ENCODE measurements at regions not wholly inside any gene's neighbourhood (a gene's known extent, or its start where the extent isn't known, plus 50 kb on each side); places are given as distances from the start of the nearest gene placed in this dataset.
"Not testable (repeated sequence)": the region's sequence is repeated elsewhere in the genome, so short reads cannot be mapped to it uniquely, and the experiment has no call there.

DNA sequence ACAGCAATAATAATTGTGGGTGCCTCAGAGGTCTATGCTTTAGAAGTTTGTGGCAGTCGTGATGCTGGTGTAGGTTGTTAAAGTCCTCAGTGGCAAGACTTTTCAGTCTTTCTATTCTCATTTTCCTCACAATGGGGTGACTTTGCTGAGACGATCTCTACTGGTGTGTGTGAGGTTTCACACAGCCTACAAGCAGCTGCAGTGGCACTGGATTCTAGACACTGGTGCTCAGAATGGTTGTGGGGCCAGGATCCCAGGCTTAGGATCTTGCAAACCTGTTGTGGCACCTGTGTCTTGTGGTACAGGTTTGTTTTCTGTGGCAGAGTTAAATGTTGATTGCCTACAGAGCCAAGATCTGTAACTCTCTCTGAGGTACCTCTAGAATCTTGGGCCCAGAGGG lies 581.2 kb downstream of the PTPRC start:
- no peak for DNase-seq (ENCODE audit: low spot score)

DNA sequence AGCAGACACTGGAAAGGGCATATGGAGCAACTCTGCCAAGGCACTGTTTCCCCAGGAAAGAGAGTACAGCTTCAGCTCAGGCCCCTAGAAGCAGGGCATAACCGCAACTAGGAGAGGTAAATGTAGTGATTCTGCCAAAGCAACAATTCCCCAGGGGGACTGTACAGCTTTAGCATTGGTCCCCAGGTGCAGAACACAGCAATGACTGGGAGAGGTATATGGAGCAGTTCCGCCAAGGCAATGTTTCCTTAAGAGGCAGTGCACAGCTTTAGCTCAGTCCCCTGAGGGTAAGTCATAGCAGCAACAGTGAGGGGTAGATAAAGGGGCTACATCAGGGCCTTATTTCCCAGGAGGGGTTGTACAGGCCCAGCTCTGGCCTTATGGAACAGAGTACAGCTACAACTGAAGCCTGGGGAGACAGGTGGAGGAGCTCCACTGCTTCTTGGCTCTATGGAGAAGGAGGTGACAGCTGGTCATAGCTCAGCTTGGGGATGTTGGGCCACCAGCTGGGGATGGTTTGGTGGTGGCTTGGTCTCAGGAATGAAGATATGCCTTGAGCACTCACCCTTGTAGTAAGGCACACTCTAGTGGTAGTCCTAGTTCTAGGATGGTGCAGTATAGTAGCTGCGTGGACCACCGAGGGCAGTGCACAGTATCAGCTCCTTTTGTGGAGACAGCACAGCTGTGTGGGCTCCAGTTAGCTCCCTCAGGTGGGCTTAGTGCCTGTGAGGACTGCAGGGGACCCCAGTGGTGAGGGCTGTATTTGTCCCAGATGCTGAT lies 582.7 kb downstream of the PTPRC start:
- no peak for DNase-seq (ENCODE audit: low spot score)

DNA sequence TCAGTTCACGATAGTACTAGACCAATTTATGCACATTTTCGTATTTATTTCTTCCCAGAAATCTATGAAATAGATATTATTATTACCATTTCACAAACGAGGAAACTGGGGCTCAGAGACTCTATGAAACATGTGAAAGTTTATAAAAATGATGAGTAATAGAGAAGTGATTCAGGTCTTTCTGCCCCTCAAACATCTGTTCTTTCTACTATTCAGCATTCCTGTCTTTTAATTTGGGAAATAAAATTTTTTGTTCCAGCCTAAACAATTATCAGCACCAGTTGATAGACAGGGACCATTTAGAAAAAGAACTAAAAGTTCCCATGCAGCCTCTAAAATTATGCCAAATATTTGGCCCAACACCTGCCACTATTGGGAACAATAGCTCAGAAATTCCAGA lies 585.1 kb downstream of the PTPRC start:
- no peak for DNase-seq (ENCODE audit: low spot score)

DNA sequence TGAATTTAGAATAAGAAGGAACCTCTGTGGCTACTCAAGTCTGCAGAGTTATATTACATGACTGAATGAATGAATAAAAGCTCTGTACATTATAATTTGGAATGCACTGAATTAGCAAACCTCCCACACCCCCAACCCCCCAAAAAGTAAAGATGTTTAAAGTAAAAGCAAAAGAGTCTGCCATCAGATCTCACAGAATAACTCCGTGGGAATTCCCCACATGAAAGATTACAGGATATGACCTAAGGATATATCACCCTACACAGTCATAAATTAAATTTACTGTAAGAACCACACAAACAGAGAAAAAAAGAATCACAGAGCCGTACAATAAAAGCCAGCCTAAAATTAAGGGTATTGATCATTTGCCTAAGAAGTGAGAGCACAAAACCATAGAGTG lies 587.3 kb downstream of the PTPRC start:
- no peak for DNase-seq (ENCODE audit: low spot score)

DNA sequence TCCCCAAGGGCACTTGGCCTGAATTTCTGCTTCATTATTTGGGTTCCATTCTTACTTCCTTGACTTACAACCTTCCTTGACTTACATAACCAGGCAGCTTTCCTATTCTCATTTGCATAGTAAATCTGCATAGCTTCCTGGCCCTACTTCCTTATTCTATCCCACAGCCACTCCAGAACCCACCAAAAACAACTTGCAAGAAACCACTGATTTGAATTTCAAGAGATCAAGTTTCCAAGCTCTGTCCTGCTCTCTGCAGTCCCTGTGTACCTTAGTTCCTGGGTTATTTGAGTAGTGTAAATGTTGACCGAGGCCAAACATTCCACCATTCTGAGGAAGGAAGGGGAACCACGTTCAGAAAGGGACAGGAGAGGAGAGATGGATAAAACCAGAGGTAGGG lies 603.3 kb downstream of the PTPRC start:
- no peak for DNase-seq (ENCODE audit: low spot score)

DNA sequence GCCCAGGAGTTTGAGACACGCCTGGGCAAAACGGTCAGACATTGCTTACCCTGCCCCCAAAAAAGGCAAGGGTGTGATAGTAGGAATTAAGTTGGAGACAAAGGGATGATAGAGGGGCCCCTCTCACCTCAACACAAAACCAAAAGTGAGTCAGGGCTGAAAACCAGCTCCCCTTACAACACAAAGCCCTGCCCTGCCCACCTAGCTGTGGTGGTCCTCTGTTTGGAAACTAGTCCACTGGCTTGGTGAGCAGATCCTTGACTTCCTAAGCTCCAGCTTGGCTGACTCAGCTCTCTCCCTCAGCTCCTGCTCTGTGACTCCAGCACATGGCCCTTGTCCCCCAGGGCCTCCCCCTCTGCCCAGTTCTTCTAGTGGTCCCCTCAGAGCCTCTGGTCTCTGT lies 603.8 kb downstream of the PTPRC start:
- DNase-seq (ENCODE audit: low spot score) = no peak

DNA sequence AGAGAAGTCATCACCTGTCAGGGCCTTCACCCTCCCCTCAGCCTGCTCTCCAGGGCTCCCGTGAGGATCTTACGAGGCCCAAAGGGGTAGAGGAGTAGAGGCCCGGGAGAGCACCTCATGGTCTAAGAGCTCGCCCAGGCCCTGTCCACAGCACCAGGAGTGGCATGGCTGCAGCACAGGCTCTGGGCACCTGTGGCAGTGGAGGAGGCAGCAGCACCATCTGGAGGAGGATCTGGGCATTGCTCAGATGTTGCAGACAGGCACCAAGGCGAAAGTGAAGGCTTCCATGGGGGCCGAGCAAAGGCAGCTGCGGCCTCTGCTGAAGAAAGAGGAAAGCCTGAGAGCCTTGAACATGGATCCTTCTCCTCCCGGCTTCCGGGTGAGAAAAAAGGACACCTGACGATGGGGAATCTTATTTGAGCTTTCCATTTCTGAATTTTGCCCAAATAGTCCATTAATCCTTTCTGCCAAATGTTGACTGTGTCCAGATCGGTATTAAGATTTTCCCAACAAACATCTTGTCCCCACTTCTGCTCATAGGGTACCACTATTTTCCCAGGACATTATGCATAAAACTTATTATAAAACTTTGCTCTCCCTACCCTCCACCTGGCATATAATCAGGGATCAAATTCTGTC lies 604.7 kb downstream of the PTPRC start:
- DNase-seq (ENCODE audit: low spot score) = peak; percentile 82

DNA sequence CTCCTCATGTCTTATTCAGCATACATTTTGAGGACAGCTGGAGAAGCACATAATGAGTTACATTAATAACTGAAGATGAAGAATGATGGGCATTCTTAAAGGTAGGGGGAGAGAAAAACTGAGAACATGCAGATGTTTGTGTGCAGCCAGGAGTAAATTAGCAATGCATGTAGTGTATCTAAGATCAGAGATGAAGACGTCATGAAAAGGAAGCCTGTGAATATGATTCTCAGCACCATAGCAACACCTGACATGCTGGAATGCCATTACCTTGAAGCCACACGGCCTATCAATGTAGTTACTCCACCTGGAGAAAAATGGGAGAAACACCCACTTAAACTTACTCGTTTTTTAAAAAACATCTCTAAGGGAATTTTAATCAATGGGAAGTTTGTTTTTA lies 607.1 kb downstream of the PTPRC start:
- no peak for DNase-seq (ENCODE audit: low spot score)

DNA sequence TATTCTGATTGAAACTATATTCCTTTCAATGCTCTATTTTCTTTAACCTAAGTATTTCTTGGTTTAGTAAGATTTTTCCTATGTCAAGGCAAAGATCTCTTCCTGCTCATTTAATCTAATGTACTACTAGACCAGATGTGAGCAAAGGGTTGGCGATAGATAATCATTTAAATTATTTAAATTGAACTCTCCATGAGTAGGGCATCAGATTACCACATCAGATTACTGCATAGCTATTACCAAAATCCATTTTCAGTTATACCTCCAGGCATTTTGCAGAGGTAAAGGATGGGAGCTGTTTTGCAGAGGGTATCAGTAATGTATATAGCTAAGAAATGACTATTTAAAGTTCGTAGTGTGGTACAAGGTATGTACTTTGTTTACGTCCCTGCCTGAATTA lies 607.9 kb downstream of the PTPRC start:
- no peak for DNase-seq (ENCODE audit: low spot score)

DNA sequence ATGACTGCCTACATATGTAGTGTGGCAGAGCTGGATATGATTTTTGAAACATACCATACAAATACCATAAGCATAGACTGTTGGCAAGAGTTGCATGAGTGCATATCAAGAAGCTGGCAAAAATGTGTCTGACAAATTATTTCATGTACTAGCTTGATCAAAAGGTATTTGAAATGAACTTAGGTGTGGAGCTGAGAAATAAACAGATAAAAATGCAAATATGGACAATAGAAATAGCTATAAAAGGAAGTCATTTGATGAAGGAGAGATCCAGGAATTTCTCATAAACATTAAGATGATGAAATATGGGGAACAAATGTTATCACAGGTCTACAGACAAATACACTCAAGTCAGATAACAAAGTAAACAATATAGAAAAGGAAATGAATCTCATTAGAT lies 609.1 kb downstream of the PTPRC start:
- DNase-seq (ENCODE audit: low spot score) = no peak

DNA sequence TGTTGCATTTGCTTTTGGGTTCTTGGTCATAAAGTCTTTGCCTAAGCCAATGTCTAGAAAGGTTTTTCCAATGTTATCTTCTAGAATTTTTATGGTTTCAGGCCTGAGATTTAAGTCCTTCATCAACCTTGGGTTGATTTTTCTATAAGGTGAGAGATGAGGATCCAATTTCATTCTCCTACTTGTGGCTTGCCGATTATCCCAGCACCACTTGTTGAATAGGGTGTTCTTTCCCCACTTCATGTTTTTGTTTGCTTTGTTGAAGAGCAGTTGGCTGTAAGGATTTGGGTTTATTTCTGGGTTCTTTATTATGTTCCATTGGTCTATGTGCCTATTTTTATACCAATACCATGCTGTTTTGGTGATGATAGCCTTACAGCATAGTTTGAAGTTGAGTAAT lies 615.2 kb downstream of the PTPRC start:
- DNase-seq (ENCODE audit: low spot score) = not testable (repeated sequence)

DNA sequence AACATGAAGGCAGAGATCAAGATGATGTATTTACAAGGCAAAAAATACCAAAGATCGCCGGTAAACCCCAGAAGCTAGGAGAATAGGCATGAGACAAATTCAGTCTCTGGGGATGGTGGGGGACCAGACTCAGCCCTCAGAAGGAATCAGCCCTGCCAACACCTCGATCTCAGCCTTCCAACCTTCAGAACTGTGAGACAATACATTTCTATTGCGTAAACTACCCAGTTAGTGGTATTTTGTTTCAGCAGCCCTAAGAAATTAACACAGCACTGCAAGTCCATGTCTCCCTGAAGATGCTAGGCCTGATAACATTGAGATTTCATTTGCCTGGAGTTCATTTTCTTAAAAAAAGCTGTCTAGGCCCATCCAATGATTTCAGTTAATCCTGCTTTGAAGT lies 622.5 kb downstream of the PTPRC start:
- DNase-seq (ENCODE audit: low spot score) = no peak

DNA sequence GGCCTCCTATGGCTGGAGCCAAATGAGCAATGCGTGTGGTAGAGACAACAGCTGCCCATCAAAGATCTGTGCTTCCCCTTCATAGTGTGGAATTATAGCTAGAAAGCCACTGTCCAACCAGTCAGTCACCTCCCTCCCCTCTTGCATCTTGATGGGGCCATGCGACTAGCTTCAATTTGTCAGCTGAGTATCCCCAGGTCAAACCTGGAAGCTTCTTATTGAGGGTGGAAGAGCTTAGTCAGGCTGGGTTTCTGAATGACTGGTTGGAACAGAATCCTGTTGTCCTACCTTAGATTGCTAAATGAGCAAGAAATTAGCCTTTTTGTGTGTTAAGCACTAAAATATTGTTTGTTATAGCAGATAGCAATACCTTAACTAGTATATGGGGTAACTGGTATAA lies 625.4 kb downstream of the PTPRC start:
- no peak for DNase-seq (ENCODE audit: low spot score)

DNA sequence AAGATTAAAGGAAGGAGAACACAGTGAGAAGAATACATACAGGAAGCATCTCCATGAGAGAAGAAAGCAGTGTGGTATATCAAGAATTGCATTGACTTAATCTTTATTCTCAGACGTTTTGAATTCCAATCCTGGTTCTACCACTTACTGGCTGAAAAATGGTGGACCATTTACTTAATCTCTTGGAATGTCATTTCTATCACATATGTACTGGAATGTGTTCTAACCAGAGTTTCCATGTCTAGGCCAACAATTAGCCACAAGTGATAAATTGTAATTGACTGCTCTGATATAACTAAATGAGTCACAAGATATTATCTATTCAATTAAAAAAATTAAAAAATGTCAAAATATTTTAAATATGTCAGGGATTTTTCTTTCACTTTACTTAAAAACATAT lies 626.1 kb downstream of the PTPRC start:
- DNase-seq (ENCODE audit: low spot score) = no peak

DNA sequence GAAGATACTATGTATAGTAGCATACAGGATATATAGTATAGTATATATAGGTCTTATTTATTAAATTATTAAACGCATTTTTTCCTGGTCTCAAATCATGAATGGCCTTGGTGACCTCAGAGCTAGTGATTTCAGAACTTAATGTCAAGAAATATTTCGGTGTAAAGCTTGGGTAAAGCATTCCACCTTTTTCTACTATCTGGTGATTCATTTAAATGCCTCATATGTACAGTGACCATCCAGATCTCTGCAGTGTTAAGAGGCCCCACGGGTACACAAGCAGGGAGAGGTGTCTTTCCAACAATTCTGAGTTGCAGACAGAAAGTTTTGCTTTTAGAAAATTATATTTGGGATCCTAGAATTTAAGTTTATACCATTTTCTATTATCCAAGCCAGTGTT lies 626.5 kb downstream of the PTPRC start:
- no peak for DNase-seq (ENCODE audit: low spot score)

DNA sequence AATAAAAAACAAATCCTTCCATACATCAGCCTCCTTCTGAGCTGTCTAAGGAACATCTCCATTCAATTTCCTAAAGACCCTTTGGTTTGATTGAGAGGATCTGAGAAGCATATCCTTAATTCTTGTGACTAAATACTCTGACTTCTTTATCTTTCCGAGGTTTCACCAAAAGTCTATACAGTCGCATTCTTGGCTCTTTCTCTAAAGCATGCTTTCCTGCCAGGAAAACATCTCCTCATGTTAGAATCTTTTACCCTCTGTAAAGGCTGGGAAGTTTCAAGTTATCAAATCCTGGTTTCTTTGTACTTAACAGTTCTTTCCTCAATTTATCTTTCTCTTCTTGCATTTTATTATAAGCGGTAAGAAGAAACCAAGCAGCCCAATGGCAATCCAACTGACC lies 630.4 kb downstream of the PTPRC start:
- no peak for DNase-seq (ENCODE audit: low spot score)

DNA sequence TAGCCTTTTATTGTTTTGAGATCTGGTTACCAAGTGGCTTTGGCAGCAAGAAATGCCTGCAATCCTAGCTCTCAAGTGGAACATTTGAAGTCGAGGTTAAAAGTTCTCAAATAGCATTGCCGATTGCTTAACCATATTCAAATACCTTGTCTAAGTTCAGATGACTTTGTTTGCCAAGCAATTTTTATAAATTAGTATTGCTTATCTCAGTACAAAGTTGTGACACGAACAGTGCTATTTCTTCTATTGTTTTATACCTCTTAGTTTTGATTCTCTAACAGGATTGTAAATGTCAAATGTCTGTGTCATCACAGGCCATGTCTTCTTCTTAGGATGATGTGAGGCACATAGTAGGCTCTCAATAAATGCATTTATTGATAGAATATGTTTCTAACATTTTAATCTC lies 633.3 kb downstream of the PTPRC start:
- no peak for DNase-seq (ENCODE audit: low spot score)

DNA sequence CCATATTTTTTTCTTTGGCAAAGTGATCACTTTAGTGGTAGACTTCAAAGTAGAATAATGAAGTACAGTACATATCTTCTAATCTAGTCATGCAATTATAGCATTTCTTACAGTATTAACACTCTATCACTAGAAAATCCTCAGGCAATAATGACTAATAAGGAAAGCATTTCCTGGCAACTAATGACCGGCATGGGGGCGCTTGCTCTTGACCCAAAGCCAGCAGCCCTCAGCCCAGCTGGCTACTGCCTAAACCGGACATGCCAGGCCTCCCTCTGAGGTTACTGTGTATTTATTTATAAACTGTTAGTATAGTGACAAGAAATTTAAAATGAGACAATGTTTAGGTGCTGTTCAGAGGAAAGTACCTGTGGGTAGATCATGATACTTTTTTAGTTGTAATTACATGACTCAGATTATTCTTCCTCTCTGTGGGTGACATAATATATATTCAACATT lies 633.8 kb downstream of the PTPRC start:
- no peak for DNase-seq (ENCODE audit: low spot score)

DNA sequence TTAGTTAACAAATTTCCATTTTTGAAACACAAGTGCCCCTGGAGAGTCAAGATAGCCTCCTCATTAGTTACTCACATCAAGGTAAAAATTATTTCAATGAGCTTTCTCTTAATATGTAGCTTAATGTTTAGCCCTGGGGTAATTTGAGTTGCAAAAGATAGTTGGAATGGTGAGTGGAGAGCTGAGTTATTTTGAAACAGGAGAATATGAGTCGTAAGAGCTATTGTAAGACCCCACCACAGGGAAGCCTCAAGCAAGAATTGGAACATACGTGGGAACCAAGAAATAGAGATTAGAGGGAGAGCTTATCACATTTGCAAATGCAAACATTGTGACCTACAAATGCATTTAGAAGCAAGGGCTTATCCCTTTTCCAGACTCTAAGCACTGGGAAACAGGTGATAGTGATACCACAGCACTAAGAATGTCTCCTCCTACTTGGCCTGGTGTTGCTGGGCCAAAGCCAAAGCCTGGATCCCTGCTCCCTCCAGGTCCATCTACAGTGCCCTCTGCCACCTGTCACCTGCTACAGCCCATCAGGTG lies 635.1 kb downstream of the PTPRC start:
- no peak for DNase-seq (ENCODE audit: low spot score)

DNA sequence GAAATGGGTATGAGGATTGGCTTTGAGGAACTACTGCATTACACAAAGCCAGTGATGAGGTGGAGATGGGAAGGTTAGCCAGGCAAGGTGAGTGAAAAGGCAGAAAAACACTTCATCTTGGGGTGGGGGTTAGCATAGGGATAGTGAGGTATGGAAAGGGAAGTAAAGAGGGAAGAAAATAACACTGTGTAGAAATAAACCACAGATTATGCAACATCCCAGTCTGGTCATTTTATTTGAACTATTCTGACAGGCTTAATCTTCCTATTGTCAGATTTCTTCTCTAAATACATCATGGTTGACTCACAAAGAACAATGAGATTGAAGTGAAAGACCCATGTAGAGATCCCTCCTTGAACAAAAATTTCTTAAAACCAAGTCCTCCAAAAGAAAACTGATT lies 640.2 kb downstream of the PTPRC start:
- no peak for DNase-seq (ENCODE audit: low spot score)

DNA sequence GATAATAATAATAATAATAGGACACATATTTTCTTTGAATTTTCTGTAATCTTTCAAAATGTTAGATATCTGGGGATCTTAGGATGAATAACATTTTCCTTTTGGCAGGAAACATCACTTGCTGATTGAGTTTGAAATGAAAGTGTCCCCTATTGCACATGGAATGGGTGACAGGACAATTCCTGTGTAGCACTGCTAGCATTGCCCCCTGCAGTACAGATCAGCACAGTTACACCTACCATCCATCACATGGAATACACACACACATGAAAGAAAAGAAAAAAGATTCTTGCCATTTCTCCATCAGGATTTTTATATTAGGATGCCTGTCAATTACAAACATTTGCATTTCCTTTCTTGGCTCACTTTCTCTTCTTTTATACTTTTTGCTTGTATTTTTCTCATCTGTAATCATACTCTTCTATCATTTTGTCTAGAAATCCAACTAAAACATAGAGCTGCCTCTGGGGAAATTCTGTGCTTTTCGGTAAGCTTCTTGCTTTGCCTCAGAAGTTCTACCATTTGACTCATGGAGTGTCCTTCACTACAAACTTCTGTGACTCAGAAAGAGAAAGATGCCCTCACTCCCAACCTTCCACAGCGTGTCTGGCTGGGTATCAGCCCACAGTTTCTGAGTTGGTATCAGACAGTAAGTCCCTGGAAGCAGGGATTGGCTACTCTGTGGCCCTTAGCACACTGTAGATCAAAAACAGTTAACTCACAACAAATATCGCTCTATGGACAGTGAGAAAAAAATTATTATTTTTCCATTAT lies 641.2 kb downstream of the PTPRC start:
- no peak for DNase-seq (ENCODE audit: low spot score)

DNA sequence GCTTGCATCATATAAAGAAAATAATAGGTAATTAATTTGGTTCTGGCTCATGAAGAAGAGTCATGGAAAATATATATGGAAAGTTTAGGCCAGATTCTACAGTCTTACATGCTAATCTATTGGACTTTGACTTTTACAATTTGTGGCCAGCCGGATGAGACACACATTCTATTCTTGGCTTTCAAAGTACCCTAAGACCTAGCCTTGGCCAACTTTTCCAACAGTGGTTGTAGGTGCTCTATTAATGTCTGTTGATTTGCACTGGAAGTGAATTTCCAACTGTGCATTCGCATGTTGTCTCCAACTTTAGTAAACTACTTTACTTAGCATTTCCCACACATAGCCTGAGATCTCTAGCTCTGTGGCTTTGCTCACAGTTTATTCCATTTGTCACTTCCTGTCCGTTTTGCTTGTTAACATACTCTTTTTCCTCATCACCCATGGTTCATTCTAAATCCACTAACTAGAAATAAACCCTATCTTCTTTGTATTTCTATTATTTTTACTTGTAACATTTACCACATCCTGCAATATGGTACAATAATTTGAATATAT lies 644.0 kb downstream of the PTPRC start:
- DNase-seq (ENCODE audit: low spot score) = no peak

DNA sequence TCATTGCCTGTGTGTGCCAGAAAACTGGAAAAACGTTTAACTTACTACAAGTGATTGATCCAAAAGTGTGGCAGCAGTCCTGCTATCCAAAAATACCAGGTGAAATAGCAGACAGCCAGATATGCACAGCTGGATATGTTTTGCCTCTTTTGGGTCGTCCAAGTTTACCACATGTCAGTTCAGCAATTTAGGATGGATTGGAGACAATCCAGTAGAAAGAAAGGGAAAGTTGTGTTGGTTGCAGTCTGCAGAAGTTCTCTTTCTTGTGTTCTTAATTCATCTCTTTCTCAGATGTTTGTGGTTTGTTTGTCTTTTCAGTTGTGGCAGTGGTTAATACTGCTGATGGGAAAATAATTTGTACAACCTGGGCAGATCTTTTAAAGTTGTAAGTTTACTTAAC lies 645.0 kb downstream of the PTPRC start:
- DNase-seq (ENCODE audit: low spot score) = no peak

Data from globus pallidus (tissue), 1 donor.